GM12891 (cell line): ENCODE measurements at regions not wholly inside any gene's neighbourhood (a gene's known extent, or its start where the extent isn't known, plus 50 kb on each side); places are given as distances from the start of the nearest gene placed in this dataset.

ENCODE experiments used
- POLR2A ChIP-seq: IDR thresholded peaks from 2 replicates; pipeline ENCODE4 v1.6.1; 2011; ENCODE audit warnings: low read depth, low read length, control low read depth
- POLR2AphosphoS5 ChIP-seq: IDR thresholded peaks from 2 replicates; pipeline ENCODE4 v1.6.1; 2011; ENCODE audit warnings: low read depth, low read length, control low read depth
- TAF1 ChIP-seq: IDR thresholded peaks from 2 replicates; pipeline ENCODE4 v1.6.1; 2011; ENCODE audit warnings: low read depth, low read length, control low read depth

DNA sequence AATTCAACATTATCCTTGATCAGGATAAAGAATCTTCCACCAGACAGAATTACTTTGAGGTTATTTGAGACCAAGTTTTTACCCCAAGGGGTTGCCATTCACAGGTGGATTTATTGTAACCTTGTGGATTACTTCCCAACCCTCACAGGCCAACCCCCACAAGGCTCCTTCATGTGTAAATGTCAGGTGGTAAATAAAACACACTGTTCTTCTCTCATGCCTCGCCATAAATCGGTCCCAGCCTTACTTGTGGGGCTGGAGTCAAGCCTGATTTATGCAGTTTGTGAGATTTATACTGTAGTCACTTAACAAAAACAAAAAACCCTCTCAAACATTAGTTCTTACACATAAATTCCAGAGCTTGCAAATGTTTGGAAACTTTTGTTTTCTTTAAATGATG lies 98.6 kb upstream of the IRX3 start:
- TF ChIP-seq POLR2AphosphoS5 (no peak), TAF1 (no peak), POLR2A (no peak)
